ENCODE measurements at regions not wholly inside any gene's neighbourhood (a gene's known extent, or its start where the extent isn't known, plus 50 kb on each side); places are given as distances from the start of the nearest gene placed in this dataset.

- no peak for DNase-seq
These were observed 53.5 kb upstream of the DCBLD2 start for GRCh38 chr3:98954791-98955604.

GRCh38 chr3:98954242-98954641 is 52.7 kb upstream of the DCBLD2 start:
- no peak for DNase-seq

- no peak for DNase-seq
These were observed 50.9 kb upstream of the DCBLD2 start for GRCh38 chr3:98952404-98952803.
